ENCODE measurements at regions not wholly inside any gene's neighbourhood (a gene's known extent, or its start where the extent isn't known, plus 50 kb on each side); places are given as distances from the start of the nearest gene placed in this dataset.

DNA sequence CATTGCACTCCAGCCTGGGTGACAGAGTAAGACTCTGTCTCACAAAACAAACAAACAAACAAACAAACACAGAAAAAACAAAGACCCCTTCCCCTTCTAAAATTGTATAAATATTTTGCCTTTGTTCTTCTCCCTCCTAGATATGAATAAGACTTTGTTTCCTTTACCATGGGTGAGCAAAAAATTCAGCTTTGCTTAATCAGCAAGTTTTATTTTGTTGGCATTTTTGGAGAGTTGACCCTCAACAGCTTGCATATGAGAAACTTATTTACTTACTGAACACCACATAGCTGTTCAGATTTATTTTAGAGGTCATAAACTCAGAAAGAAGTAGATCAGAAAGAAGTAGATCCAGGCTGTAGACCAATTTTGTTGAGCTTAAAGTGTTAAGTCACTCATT, 395.2 kb upstream of the TOM1L1 start:
- TF ChIP-seq, protein P1, sequence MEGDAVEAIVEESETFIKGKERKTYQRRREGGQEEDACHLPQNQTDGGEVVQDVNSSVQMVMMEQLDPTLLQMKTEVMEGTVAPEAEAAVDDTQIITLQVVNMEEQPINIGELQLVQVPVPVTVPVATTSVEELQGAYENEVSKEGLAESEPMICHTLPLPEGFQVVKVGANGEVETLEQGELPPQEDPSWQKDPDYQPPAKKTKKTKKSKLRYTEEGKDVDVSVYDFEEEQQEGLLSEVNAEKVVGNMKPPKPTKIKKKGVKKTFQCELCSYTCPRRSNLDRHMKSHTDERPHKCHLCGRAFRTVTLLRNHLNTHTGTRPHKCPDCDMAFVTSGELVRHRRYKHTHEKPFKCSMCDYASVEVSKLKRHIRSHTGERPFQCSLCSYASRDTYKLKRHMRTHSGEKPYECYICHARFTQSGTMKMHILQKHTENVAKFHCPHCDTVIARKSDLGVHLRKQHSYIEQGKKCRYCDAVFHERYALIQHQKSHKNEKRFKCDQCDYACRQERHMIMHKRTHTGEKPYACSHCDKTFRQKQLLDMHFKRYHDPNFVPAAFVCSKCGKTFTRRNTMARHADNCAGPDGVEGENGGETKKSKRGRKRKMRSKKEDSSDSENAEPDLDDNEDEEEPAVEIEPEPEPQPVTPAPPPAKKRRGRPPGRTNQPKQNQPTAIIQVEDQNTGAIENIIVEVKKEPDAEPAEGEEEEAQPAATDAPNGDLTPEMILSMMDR (conservative IDR thresholded peaks at IDR 0.05) = no peak
- no peak for TF ChIP-seq ZFX (IDR thresholded peaks at IDR 0.05)

Measured in C4-2B (cell line).